GM21723 (cell line): ENCODE measurements at regions not wholly inside any gene's neighbourhood (a gene's known extent, or its start where the extent isn't known, plus 50 kb on each side); places are given as distances from the start of the nearest gene placed in this dataset.

ENCODE experiments used
- ATAC-seq: cut with Tn5 transposase; IDR thresholded peaks from one replicate; pipeline ENCODE4 v1.9.1; 2021; ENCODE audit warnings: mild to moderate bottlenecking, moderate library complexity; ENCODE audit not compliant: unreplicated experiment

- no peak for ATAC-seq
These were observed 647.2 kb downstream of the BNC2 start for GRCh38 chr9:16223074-16223871.

GRCh38 chr9:16230731-16231130 is 639.7 kb downstream of the BNC2 start:
- no peak for ATAC-seq

DNA sequence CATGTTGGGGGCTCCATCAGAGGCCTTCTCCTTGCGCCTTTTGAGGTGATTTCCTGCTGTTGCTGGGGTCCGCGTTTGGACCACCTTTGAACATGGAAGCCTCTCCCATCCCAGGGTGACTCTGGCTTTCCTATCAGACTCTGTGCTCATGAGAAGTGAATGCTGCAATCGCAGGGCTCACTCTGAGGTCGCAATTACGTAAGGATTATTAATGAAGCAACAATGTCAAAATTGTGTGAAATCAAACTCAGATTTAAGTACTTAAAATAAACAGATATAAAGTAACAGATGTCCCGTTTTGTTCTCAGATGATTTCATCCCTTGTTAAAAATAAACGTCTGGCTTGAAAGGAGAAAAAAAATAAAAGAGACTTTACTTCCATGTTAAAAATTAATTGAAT is 634.2 kb downstream of the BNC2 start:
- no peak for ATAC-seq

- no peak for ATAC-seq
These were observed 633.6 kb downstream of the BNC2 start for GRCh38 chr9:16236882-16237281.

GRCh38 chr9:16238623-16239138 is 631.8 kb downstream of the BNC2 start:
- ATAC-seq = no peak

DNA sequence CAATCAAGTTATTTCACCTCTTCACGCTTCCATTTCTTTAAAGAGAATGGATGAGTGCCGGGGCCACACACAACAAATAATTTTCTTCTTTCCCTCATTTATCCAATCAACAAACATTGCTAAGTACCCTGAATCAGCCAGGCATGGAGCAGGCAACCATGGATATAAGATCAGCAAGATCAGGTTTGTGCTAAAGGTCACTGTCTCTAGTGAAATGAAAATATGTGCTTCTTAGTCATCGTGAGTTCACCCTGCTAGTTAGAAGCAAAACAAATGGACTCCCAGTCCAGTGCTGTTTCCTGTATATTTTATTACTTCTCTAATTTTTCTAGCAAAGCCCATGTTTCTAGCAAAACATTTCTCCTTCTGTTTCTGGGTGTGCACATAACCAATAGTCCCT is 629.2 kb downstream of the BNC2 start:
- ATAC-seq = no peak

DNA sequence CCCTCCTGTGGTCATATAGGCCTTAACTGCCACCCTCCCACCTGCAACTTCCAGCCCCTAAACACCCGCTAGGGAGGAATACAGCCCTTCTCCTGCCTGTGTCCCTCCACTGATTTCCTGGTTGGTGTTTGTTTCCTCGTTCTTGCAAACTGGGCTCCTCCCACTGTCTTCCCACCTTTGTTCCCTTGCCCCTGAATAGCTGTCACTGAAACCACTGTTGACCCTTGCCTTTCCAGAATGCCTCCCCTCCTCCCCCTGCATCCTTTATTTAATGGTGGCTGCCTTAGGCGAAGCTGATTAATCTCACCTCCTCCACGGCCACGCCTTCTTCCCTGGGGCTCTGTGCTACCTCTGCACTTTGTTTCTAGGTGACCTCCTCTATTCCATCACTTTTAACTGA is 626.7 kb downstream of the BNC2 start:
- ATAC-seq = no peak

- ATAC-seq = no peak
These were observed 624.6 kb downstream of the BNC2 start for GRCh38 chr9:16245756-16246440.

- no peak for ATAC-seq
These were observed 623.7 kb downstream of the BNC2 start for GRCh38 chr9:16246785-16247184.

DNA sequence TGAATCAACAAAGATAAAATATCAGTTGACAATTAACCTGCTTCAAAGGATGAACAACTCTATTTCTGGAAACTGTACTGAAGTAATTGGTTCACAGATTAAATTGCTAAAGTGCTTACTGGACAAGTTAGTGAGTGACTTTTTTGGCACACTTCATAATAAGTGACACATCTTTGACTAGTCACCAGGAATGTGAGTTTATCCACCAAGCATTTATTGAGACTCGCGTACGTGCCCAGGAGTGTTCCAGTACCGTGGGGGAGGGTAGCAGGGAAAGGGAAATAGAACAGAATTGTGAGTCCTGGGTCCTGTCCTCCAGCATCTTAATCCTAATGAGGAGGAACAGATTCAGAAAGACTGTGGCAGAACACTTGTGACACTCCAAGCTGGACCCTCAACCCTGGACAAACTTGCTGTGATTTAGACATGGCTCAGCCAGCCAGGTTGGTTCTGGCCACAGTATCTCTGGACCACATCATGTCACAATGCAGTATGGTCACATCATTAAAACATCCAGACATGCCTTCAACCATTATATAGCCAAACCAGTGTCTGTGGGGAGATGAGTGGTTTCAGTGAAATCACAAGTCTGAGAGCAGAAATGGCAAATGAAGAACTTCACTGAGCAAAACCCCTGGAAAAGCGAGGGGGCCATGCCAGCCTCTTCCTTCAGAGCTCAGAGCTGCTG is 623.1 kb downstream of the BNC2 start:
- no peak for ATAC-seq

DNA sequence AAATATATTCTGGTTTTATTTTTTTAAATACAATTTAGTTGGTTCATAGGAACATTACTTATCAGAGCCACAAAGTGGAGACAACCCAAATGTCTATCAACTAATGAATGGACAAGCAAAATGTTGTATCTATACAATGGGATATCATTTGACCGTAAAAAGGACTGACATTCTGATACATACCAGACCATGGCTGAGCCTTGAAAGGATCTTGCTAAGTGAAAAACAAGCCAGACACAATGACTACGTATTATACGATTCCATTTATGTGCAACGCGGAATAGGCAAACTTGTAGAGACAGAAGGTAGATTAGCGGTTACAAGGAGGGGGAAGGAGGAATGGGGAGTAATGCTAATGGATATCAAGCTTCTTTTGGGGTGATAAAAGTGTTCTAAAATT is 621.6 kb downstream of the BNC2 start:
- ATAC-seq = no peak

DNA sequence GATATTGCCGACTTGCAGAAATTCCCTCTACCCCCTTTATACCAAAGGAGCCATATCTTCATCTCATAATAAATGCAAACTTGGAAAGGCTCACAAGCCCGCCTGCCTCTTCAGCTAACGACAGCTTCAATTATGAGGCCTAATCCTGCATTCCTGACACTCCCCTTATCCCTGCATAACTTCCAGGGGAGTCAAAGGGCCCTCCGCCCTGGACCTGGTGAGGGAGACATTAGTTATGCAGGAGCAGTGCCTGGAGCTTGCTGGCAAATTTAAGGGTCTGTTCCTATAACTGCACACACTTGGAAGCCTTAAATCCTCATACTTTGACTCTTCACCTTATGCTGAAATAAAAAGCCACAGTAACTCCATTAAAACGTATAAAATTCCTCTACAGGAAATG is 617.9 kb downstream of the BNC2 start:
- no peak for ATAC-seq

DNA sequence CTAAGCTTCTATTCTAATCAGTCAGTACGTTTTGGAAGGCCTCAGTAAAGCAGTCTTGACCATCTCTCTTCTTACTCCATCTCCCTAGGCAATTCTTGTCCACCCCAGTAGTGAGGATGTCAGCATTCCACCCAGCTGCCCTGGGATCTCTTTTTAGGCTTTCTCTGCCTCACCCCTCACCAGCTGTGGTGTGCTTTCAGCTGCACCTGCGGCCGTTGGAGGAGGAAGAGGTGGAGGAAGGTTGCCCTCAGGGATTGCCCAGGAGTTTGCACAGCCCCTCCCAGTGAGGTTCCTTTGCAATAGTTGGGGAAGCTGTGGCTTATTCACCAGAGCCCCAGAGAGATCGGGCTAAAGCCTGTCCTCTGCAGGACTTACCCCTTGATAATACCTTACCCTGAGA is 615.8 kb downstream of the BNC2 start:
- no peak for ATAC-seq

GRCh38 chr9:16255217-16255616 is 615.3 kb downstream of the BNC2 start:
- ATAC-seq = no peak

DNA sequence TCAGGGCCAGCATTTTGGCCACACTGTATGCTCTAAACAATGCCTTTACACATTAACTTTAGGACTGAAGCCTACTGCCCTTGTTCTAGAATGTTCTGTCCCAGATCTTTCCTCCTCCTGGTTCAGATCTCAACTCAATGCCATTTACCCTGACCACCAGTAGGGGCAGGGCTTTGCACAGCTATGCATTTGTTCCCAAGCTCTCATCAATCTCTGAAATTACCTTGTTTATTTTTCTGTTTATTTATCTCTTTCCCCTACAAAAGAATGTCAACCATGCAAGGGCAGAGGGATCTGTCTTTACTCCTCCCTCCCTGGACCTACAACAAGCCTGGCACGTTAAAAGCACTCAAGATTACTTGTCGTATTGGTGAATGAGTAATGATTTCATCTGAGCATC is 612.9 kb downstream of the BNC2 start:
- no peak for ATAC-seq

DNA sequence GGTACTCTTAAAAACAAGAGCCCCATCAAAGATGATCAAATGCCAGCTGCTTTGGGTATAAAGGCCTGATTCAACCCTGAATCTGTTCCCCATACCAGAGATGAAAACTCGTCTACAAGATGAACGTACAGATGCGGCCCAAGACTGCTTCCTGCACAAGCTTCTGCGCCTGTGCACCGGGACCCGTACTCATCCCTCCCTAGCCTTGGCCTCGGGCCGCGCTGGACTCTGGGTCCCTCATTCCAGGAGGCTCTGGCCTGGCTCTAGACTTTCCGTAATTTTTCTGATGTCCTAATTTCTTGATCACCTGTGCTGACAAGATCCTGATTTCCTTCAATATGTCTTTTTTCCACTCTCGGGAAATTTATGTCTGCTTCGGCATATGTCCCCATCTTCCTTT is 612.3 kb downstream of the BNC2 start:
- no peak for ATAC-seq

GRCh38 chr9:16258708-16259107 is 611.8 kb downstream of the BNC2 start:
- no peak for ATAC-seq

- no peak for ATAC-seq
These were observed 607.8 kb downstream of the BNC2 start for GRCh38 chr9:16262477-16263261.

DNA sequence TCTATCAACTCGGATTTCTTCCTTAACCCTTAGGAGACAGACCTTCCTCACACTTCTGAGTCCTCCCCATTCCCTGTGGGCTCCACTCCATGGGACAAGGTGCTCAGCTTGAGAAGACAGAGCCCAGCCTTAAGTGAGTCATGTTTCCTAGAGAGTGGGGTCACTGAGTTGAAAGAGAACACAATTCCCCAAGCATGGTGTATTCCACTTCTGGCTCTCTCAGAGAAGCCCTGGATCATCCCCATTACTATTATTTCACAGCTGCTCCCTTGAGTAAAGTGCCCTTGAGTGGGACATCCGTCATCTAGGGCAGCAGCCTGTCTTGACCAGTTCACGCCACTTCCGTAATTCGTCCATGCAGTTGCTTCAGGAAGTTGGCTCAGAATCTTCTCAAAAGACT is 604.8 kb downstream of the BNC2 start:
- ATAC-seq = no peak

- no peak for ATAC-seq
These were observed 603.7 kb downstream of the BNC2 start for GRCh38 chr9:16266648-16267276.
